Breast epithelium (tissue), 4 donors: ENCODE measurements at regions not wholly inside any gene's neighbourhood (a gene's known extent, or its start where the extent isn't known, plus 50 kb on each side); places are given as distances from the start of the nearest gene placed in this dataset.

Source experiments
- DNase-seq, 2 donors: peaks; one replicate each; pipeline ENCODE4 v3.0.0-alpha.2; 2019; ENCODE audit warnings: low spot score in 2 of 2
- H3K27ac ChIP-seq, 2 donors: fragments of 200-600 bp; sonication (generic) in 1 of 2; one replicate each; pipeline ENCODE4 v1.5.1; 2016 to 2019; ENCODE audit warnings: mild to moderate bottlenecking in 1 of 2
- H3K27me3 ChIP-seq, 2 donors: fragments of 200-600 bp; sonication (generic) in 1 of 2; one replicate each; pipeline versions ENCODE4 v1.5.1 to v1.6.0; 2017 to 2019; ENCODE audit warnings: control low read depth in 1 of 2, mild to moderate bottlenecking in 1 of 2
- H3K36me3 ChIP-seq: fragments of 200-600 bp; one replicate; pipeline ENCODE4 v1.5.1; 2019
- H3K4me1 ChIP-seq, 2 donors: fragments of 200-600 bp; sonication (generic); one replicate each; pipeline ENCODE4 v1.5.1; 2016 to 2019; ENCODE audit warnings: control low read depth in 1 of 2
- H3K4me3 ChIP-seq, 3 donors: fragments of 200-600 bp; sonication (generic); 1 replicate in 2 of 3; 2 replicates in 1 of 3; pipeline ENCODE4 v1.5.1; 2016 to 2019; ENCODE audit warnings: mild to moderate bottlenecking in 3 of 3, moderate library complexity in 2 of 3
- H3K9me3 ChIP-seq, 2 donors: fragments of 200-600 bp; sonication (generic) in 1 of 2; one replicate each; pipeline ENCODE4 v1.5.1; 2016 to 2019; ENCODE audit warnings: control low read depth in 1 of 2
- POLR2A ChIP-seq: fragments of 450-650 bp; IDR thresholded peaks from one replicate; pipeline ENCODE4 v1.6.1; 2016; ENCODE audit warnings: antibody characterized with exemption, mild to moderate bottlenecking, moderate library complexity
- POLR2AphosphoS5 ChIP-seq, 3 donors: sonication (generic); formaldehyde crosslinking; IDR thresholded peaks; one replicate each; pipeline ENCODE4 v1.6.1; 2017; ENCODE audit warnings: antibody characterized with exemption in 3 of 3
- intact Hi-C: fragments of 100-400 bp; cut with DNase I; formaldehyde crosslinking; loops from one replicate; pipeline ENCODE4 v1.15.1; 2023; ENCODE audit warnings: low total_unique reads
- TF ChIP-seq, protein P1 (sequence below), 3 donors: fragments of 450-650 bp; IDR thresholded peaks; one replicate each; pipeline ENCODE4 v1.5.1; 2016 to 2017; ENCODE audit warnings: antibody characterized with exemption in 3 of 3, mild to moderate bottlenecking in 3 of 3, moderate library complexity in 3 of 3

DNA sequence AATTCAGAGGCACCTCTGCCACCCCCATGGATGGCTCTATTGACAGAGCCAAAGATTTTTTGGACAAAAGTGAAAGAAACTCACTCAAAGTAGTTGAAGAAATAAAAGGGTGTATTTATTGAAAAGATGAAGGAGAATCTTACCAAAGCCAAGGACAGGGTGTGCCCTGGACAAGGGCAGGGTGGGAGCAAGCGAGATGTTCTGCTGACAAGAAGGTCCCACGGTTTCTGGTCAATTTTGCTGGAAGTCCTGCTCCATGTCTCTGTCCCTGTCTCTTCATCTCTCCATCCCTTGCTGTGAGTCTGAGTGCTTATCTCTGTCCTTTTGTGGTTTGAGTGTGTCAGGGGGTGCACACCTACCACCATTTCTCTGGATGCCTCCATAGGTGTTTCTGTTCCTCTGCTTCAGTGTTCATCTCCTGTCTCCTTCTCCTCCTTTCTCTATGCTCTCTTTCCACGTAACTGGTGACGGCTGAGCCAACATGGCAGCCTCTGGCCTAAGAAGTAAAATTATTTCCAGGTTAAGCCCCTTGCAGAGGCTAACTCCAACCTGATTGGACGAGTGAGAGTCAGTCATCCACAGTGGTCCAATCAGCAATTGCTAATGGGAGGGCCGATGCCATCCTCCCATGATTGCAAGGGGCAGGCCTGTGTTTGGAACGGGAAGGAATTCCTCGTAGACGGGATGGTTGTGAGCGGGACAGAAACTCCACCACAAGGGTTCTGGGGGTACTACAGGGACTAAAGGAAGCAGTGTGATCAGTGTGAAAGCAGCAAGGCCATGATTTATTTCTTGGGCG is 502.1 kb upstream of the CDH4 start:
- intact Hi-C loops, result no loop called here
- no peaks in the 10 kb centered on the region for H3K27me3 ChIP-seq
- peaks cover 0 to 3% of the 10 kb centered on the region in 2 donors for H3K4me1 ChIP-seq
- no peaks in the 10 kb centered on the region for H3K9me3 ChIP-seq
- no peaks in the 10 kb centered on the region for H3K36me3 ChIP-seq
- H3K4me3 ChIP-seq, result no peak overlapping the region
- TF ChIP-seq, protein P1, sequence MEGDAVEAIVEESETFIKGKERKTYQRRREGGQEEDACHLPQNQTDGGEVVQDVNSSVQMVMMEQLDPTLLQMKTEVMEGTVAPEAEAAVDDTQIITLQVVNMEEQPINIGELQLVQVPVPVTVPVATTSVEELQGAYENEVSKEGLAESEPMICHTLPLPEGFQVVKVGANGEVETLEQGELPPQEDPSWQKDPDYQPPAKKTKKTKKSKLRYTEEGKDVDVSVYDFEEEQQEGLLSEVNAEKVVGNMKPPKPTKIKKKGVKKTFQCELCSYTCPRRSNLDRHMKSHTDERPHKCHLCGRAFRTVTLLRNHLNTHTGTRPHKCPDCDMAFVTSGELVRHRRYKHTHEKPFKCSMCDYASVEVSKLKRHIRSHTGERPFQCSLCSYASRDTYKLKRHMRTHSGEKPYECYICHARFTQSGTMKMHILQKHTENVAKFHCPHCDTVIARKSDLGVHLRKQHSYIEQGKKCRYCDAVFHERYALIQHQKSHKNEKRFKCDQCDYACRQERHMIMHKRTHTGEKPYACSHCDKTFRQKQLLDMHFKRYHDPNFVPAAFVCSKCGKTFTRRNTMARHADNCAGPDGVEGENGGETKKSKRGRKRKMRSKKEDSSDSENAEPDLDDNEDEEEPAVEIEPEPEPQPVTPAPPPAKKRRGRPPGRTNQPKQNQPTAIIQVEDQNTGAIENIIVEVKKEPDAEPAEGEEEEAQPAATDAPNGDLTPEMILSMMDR (IDR thresholded peaks at IDR 0.05), result no peak
- TF ChIP-seq POLR2A (no peak), POLR2AphosphoS5 (IDR thresholded peaks at IDR 0.05) (no peak)
- no peak overlapping the region for H3K27ac ChIP-seq
- DNase-seq, result no peak

DNA sequence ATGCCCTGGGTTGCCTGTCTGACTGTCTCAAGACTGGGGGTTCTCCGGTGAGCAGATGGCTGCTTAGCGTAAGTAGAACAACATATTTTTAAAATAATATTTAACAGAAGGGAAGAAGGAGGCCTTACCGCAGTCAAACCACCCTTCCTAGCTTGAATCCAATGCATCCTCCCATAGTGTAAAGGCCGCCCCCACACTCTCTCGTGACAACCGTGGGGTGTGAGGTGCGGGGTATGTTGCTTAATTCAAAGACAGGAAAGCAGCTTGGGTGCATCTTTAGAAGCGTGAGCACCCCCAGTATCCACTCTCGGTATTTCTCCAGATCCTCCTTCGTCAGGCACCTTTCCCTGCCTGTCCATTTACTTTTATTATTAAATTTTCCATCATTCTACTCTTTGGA is 501.2 kb upstream of the CDH4 start:
- H3K27ac ChIP-seq, result no peak overlapping the region
- no peaks in the 10 kb centered on the region for H3K27me3 ChIP-seq
- TF ChIP-seq POLR2AphosphoS5 (IDR thresholded peaks at IDR 0.05) (no peak), POLR2A (no peak)
- TF ChIP-seq, protein P1 (IDR thresholded peaks at IDR 0.05), result no peak
- no peaks in the 10 kb centered on the region for H3K36me3 ChIP-seq
- H3K4me3 ChIP-seq, result no peak overlapping the region
- no peak for DNase-seq
- intact Hi-C loops, result no loop called here
- peaks cover 0 to 3% of the 10 kb centered on the region in 2 donors for H3K4me1 ChIP-seq
- no peaks in the 10 kb centered on the region for H3K9me3 ChIP-seq

DNA sequence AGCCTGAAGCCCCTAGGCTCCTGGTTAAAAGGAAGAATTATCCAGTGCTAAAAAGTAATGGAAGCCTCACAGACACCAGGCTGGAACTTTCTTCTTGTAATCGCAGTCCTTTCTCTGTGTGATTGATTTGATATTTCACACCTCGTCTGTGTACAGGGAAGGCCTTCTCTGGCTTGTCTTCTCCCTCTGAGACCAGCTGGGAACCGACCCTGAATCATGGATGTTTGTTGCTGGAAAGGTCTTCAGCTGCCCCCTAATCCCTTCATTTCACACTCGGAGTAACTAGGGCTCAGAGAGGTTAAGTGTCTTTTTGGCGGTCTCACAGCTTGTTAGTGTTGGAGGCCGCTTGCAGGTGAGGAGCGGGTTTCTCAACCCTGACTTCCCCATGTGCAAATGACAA is 500.2 kb upstream of the CDH4 start:
- TF ChIP-seq POLR2A (no peak), POLR2AphosphoS5 (IDR thresholded peaks at IDR 0.05) (no peak)
- TF ChIP-seq, protein P1 (IDR thresholded peaks at IDR 0.05), result no peak
- no peak overlapping the region for H3K27ac ChIP-seq
- no peaks in the 10 kb centered on the region for H3K36me3 ChIP-seq
- no peak for DNase-seq
- no peaks in the 10 kb centered on the region for H3K9me3 ChIP-seq
- no peaks in the 10 kb centered on the region for H3K27me3 ChIP-seq
- H3K4me1 ChIP-seq, result peaks cover 0 to 3% of the 10 kb centered on the region in 2 donors
- intact Hi-C loops, result no loop called here
- H3K4me3 ChIP-seq, result no peak overlapping the region

DNA sequence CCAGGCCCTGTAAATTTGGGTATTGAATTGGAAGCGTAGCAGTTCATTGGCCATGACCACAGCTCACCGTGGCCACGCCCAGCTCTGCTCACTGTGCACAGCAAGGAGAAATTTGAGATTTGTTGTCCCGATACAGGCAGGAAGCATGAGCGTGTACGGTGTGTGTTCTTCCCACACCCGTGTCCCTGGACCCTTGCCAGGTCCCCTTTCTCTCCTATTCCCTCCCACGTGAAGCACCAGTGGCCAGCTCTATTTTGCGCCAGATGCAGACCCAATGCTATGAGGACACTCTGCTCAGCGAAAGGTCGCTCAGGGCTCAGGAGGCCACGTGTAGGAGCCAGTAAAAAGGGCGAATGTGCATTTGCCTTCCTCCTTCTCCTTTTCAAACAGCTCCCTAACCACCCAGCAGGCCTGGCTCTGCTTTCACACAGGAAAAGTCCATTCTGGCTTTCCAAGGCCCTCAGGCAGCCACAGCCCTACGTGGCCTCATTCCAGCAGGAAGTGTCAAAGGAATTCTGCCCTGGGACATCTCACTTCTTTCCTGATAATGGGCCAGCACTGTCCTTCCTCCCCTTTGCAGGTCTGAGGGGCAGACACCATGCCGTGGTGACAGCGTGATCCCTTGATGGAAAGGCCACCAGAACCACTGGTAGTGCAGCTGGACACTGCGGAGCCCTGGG is 499.2 kb upstream of the CDH4 start:
- TF ChIP-seq POLR2A (no peak), POLR2AphosphoS5 (IDR thresholded peaks at IDR 0.05) (no peak)
- TF ChIP-seq, protein P1 (IDR thresholded peaks at IDR 0.05), result no peak
- DNase-seq, result peak in 1 of 2 donors; percentile 53
- intact Hi-C loops, result no loop called here

DNA sequence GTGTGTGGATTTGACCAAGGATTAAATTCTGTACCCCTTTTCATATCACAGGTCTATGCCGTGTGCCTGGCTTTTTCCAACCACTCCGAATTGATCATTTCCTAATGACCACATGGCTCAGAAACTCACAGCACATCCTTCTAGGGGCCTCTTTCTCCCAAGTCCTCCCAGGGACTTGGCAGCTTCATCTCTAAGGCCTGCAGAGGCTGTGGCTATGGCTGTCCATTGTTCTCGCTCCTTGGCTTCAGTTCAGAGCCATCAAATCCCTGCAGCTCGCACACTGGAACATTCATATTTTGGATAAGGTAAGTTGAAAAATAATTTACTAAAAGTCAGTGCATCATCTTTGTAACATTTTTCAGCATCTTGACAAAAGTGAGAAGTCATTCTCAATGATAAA is 497.2 kb upstream of the CDH4 start:
- no peak for TF ChIP-seq POLR2A
- TF ChIP-seq POLR2AphosphoS5 (IDR thresholded peaks at IDR 0.05), result no peak
- TF ChIP-seq, protein P1 (IDR thresholded peaks at IDR 0.05), result no peak
- Histone ChIP-seq H3K4me3 (no peak overlapping the region), H3K27ac (no peak overlapping the region), H3K9me3 (no peaks in the 10 kb centered on the region), H3K36me3 (no peaks in the 10 kb centered on the region), H3K4me1 (peaks cover 0 to 3% of the 10 kb centered on the region in 2 donors), H3K27me3 (no peaks in the 10 kb centered on the region)
- intact Hi-C loops, result no loop called here
- peak in 1 of 2 donors; percentile 36 for DNase-seq

More for the DNA sequence above, 499.2 kb upstream of the CDH4 start:
- peaks cover 0 to 3% of the 10 kb centered on the region in 2 donors for H3K4me1 ChIP-seq
- no peaks in the 10 kb centered on the region for H3K27me3 ChIP-seq
- H3K4me3 ChIP-seq, result peak overlapping the region in 2 of 3 donors; percentile 11 to 37
- peak overlapping the region; percentile 21 to 43 for H3K27ac ChIP-seq
- no peaks in the 10 kb centered on the region for H3K36me3 ChIP-seq
- no peaks in the 10 kb centered on the region for H3K9me3 ChIP-seq
